Right lung (tissue), 2 donors: ENCODE measurements at regions not wholly inside any gene's neighbourhood (a gene's known extent, or its start where the extent isn't known, plus 50 kb on each side); places are given as distances from the start of the nearest gene placed in this dataset.

Experiments
- DNase-seq, 2 donors: peaks; one replicate each; pipeline ENCODE4 v3.0.0-alpha.2; 2013

DNA sequence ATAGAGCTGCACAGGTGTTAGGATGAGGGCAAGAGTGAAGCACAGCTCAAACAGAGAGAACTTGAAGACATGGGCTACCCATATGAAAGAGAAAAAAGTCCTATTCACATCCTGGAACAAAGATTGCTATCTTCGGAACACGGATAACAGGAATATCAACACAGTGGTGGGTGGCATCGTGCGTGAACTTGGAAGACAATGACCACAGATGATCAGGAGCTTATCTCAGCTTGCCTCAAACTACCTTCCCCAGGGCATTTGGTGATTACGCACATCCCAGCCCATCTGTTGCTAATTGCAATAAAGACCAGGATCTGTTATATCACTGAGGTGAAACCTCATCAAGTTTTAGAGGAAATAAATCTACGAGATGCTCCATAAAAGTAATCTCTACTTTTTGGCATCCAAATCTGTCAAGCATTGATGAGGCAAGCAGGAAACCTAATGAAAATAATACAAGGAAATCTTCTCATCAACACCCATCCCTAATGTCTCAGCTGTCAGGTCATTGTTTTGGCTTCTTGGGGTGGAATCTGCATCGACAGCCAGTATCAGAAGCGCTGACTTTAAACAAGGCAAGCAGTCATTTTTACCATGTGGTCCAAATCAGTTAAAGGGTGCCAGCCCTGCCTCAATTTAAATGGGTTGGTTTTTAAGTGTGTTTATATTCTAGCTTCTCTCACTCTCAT is 188.2 kb downstream of the SPCS3 start:
- DNase-seq = no peak

DNA sequence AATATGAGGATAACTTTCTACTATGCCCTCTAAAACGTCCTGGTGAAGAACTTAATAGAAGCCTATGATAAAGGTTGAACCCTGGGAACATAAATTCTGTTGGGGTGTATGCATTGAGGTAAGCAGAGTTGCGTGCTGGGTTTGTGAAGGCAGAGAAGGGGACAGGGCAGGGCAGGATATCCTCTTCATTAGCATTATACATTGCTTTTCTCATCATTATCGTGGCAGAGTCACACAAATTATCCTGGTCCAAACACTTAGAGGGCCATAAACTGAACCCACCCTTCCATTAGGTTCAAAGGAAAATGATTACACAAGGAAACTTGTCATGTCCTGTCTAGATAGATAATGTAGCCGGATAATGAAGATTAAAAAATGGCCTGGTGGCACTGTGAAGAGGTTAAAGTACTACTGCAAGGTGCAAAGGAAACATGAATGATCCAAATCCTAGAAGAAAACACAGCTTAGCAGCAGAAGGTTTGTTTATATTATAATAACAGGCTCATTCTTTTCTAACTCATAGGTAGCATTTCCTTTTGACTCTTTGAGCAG is 189.1 kb downstream of the SPCS3 start:
- no peak for DNase-seq

DNA sequence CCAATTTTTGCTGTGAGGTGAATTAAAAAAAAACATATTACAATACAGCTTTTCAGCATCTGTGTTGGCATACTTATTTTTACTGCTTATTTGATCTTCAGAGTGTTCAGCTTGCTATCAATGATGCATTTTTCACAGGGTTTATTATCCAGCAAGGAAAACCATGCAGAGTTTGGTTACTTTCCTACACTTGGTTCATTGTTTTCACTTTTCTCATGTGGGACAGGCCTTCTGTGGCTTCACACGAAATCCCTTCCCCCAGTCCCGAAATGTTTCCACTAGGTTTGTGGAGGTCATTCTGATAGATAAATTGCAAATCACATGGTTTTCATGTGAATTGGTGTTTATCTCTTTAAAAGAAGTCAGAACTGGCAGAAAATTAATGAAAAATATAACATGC is 205.8 kb downstream of the SPCS3 start:
- no peak for DNase-seq

DNA sequence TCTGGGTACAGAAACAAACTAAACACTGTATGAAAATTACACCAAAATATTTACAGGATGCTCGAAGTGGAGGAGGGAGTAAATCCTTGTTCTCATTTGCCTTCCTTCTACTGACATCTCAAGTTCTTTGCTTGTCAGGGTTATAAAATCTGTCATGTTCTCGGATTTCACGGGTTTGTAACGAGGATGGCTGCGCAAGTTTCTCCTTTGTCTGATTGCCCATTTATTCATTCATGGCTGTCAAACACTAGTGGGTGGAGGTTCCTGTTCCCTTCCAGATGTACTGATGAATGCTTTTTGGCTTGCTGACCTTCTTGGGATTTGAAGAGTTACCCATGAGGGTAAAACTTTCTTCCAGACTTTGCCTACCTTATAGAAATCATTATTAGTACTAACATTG is 206.9 kb downstream of the SPCS3 start:
- no peak for DNase-seq

DNA sequence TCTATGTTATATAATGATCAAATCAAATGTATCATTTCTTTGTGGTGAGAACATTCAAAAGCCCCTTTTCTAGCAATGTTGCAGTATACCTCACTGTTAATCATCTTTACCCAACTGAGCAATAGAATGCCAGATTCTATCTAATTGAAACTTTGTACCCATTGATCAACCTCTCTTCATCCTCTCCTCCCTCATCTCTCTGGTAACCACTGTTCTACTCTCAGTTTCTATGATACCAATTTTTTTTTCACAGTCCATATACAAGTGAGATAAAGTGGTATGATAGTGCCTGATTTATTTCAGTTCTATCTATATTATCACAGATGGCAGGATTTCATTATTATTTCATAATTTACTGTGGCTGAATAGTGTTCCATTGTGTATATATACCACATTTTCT is 209.8 kb downstream of the SPCS3 start:
- DNase-seq = no peak

DNA sequence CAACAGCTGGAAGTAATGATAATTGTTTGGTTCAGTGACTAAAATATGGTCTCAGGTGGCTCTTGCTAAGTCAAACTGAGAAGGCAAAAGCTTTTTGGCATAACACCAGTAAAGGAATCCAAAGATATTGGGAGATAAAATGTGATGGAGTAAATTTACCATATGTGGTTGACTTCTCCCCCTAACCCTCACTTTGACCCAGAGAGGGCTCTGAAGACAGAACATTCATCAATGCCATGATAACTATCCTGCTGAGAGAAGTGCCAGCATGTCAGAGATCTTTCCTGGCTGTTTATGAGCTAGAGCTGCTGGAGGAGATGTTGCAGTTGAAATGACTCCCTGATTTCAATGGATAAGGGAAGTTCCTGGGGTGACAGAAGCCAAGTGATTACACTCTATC is 213.4 kb downstream of the SPCS3 start:
- DNase-seq = no peak

DNA sequence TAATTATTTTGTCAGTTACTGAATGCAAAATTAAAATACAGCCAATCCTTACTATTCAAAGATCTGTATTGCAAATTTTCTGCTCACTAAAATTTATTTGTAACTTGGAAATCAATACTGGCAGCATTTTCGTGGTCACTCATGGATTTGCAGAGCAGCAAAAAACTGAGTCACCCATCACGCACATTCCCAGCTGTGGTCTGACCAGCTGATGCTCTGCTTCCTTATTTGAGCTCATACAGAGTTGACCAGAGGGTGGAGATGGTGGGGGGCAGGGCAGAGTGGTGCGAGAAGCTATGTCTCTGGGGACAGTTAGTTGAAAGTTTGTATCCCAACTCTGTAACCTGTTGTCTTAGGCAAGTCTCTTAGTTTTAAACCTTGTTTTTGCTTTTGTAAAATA is 214.8 kb downstream of the SPCS3 start:
- no peak for DNase-seq

DNA sequence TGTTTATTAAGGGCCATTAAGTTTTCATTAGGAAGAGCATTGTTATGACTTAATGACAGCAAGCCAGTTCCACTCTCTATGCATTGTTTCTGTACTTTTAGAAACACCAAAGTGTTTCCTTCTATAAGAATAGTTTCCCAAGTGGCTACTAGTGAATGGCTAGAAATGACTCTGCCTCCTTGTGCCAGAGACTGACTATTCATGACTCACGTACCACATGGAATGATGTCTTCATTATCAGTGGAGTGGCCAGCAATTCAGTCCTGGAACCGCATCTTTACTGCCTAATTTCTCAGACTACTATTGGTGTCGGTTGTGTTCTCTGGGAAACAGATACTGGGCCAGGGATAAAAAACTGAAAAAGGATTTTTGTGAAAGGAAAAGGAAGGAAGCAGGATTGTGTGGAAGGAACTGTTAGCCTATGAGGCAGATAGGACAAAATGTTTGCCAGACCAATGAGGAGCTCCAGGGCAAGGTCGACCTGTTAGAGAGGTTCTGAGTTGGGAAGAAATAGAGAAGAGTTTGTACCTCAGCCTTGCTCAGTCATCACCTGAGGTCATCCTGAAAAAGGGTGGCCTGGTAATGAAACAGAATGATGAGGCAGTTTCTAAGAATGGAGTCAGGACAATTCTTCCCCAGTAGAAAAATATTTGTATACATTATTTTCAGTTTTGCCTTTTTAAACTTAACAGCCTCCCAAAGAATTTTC is 218.6 kb downstream of the SPCS3 start:
- no peak for DNase-seq

DNA sequence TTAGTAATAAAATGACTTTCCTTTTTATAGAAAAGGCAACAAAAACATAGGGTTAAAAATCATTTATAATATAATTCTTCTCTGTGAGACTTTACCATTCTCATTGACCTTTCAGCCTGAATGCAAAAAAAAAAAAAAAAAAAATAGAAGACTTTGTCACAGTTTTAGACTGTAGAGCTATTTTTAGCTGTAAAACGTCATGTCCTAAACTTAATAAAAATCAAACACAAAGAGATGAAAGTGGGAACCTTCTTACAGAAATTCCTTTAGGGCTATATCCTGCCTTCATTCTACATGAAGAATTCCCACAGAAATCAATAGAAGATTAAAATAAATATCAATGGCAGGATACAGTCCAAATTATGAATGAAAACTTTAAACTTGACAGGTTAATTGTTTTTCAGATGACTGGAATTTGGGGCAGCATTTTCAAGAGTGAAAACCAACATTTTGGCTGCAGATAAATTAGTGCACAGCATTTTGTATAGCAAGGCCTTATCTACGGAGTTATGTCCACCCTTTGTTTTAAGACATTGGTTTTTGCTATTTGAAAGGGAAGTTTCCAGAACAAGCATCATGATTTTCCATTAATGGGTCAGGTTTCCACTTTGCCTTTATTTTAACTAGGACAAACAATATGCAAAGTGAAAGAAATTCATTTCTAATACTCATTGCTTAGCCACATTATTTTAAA is 219.5 kb downstream of the SPCS3 start:
- no peak for DNase-seq

DNA sequence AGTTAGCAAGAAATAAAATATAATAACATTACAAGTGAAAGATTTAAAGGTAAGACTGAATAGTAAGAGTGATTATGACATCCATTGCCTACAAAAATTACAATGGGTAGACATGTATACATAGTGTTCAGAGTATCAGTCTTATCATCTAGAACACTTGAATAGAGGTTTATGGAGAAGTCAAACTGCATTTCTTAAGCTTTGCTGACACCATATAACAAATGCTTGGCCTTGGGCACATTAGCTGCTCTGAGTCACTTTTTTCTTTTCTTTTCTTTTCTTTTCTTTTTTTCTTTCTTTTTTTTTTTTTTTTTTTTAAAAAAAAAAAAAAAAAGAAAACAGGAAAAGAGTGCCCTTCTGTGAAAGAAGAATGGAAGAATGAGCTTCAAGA is 220.0 kb downstream of the SPCS3 start:
- DNase-seq = no peak

DNA sequence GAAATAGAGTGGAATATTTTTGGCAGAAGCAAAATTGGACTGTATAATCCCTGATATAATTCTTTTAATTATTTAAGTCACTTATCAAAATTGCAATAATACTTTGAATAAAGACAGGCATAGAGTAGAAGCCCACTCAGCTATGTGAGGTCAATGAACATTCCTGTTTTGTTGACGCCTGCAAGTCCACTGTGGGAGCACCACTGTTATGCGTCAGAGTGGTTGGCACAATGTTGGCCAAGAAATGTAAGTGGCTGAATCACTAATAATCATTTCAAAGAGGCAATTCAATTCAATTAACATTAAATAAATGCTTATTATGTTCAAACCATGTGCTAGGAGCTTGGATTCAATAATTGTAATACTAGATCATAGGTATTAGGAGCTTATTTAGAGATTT is 221.0 kb downstream of the SPCS3 start:
- no peak for DNase-seq

DNA sequence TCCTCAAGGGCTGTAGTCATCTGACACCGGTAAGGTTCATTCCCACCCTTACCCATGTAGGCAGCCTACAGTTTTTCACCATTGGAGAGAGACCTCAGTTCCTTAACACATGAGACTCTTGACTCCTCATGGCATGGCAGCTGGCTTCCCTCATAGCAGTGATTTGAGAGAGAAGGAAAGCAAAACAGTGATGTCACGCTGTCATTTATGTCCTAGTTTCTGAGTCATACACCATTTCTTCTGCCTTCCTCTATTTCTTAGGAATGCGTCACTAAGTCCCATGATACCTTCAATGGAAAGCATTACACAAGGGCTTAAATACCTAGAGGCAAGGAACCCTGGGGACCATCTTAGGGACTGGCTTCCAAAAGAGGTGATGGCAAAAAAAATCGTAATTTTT is 226.1 kb downstream of the SPCS3 start:
- DNase-seq = no peak

DNA sequence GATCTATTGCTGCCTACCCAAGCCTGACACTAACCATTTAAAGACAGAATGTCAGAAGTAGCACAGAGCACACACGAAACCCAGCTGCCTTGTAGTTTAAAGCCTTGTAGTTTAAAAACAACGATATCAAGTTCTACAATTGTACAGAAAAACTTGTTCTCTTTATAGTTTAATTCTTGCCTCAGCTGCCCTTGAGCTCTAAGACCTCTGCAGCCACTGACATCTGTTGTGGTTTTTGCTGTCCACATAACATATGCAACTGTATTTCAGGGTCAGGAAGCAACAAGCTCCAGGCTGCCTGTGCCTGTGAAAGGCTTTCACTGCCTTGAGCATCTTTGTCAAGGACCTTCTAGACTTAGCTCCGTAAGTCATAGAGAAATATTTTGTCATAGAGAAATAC is 227.2 kb downstream of the SPCS3 start:
- no peak for DNase-seq

DNA sequence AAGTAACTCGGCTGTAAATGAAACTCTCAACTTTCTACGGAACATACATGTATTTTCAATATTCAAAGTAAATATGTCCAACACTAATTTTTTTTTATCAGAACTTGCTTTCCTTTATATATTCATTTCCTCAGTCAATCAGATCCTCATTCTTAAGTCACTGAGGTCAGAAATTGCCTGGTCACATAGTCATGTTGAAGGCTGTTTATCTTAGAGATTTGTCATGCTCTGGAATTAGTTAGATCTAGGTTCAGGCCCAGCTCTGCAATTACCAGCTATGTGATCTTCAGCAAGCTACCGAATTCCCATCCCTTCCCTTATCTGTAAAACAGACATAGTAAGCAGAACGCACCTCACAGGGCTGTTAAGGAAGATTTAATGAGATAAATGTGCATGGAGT is 228.8 kb downstream of the SPCS3 start:
- no peak for DNase-seq

DNA sequence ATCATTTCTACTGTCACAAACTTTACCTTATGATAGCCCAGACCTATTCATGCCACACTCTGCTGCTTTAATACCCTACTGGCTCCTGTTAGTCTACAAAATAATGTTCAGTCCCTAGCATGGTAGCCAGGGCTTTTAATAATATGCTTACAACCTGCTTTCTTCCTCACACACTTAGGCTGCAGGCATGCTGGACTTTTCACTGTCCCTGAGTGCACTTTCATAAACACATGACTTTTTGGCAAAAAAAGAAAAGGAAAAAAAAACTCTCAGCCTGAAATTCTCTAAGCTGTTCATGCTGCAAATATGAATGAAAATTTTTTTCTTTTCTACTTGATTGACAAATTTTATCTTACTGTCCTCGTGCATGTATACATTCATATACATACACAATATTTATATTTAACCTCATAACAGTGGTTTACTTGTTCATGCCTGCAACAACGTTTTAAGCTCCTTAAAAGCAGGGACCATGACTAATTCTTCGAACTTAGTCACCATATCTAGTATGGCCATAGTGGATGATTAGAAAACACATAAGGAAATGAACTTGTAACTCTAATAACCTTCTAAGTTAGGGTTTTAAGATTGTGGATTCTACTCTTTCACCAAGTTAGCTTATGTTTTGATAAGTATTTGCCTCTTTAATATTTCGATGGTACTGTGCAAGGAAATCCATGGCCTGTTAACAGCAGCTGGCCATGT is 229.5 kb downstream of the SPCS3 start:
- no peak for DNase-seq

DNA sequence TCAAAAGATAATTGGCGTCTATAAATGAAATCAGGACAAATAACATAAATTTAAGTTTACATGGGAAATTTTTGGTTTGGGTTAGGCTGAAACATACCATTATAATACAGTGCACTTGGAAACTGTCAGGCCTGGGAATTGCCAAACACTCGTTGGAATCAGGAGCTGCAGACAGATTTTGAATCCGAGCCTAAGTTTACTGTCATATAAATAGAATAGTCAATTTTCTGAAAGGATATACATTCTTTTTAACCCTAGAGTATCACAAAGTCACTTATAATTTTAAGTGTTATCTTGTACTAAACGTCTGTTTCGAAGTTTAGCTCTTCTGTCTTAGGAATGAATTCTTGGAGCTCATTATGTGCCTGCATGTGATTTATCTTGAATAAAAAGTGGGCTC is 234.1 kb downstream of the VEGFC start:
- no peak for DNase-seq

DNA sequence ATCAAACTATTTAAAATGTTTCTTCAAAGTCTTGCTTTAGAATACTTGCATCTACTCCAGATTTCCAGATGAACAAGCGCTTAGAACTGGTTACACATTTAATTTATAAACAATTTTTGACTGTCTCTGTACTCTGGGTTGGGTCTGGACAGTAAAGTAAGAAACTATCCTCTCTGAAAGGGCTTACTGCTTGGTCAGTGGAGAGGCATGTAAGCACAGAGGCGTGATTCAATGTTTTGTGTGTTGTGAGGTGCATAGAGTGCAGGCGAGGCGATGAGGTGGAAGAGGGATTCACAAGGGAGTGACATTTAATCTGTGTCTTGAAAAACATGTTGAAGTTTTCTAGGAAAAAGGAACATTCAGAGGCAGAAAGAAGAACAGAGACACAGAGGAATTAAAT is 231.4 kb downstream of the VEGFC start:
- DNase-seq = no peak

DNA sequence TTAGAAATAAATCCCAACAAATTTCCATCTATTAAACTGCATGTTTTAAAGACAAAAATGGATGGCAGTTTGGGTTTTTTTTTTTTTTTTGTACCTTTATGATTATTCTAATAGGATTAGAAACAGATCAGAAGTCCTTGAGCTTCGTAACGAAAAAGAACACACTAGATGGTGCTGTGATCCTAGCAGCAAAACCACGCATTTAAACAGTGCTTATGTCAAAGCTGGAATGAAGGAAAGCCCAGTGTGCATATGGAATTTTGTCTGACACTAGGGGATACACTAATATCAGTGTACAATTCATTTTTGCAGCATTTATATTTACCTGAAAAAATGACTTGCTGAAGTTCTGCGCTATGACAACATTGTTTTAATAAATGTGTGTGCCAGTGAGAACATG is 229.1 kb downstream of the VEGFC start:
- DNase-seq = peak; percentile 38 to 61

DNA sequence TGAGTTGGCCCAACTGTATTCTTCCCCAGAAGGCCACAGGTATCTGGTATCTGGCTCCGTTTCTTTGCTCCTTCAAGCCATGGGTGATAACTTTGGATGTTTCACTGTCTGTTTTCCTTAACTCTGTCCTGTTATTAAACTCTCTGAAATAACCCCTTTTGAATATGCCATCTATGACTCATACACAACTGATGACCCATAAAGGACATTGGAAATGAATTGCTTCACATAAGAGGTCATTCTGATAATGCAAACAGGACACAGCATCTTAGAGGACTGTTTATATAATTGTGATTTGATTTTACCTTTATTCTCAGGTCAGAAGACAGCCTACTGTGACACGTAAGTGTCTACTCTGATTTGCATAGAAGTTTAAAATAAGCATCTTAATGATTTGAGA is 227.7 kb downstream of the VEGFC start:
- DNase-seq = no peak

DNA sequence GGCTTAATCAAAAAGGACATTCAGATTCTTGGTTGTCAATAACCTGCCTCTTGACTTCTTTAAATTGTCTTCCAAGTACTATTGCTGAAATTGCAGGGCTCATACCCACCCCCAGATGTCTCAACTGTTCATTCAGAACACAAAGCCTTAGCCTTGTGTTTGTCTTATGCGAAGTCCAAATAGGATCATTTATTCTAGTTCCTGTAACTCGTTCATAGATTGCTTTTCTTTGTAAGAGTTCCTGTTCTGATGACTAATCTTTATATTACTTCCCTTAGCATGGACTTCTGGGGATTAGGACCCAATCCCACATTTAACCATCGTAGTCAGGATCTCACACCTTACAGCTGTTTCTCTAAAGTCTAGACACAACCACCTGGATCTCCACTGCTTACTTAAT is 226.0 kb downstream of the VEGFC start:
- DNase-seq = no peak

DNA sequence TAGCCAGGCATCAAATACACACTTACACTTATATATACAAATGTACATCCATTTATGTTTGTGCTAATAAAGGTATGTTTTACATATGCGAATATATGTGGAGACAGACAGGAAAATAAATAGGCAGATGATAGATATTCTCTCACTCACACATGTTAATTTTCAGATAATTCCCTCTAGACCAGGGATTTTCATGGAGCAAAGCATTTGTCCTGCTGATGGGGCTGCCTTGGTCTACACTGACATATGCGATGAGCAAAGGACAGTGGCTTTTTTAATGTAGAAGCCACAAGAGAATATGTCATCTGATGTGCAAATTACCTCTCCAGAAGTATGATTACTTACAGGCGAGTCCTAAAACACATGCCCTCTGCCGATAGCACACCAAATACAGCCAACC is 224.5 kb downstream of the VEGFC start:
- DNase-seq = no peak

DNA sequence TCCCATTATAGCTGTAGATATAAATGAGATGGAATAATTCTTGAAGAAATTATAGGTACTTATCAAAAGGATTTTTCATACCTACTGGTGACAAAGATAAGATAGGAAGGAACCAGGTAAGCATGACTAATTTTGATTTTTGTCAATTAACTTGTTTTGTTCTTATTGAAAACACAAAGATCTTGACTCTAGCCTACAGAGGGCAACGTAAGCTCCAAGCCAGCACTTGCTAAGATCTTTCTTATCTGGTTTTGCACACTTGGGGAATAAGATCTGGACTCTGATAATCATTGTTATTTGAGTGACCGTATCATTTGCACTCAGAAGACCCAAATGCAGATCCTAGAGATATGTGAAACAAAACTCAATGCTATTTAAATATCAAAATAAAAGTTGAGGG is 223.4 kb downstream of the VEGFC start:
- DNase-seq = no peak
